Trophoblast cell (in vitro differentiated cells and primary cell): ENCODE measurements at regions not wholly inside any gene's neighbourhood (a gene's known extent, or its start where the extent isn't known, plus 50 kb on each side); places are given as distances from the start of the nearest gene placed in this dataset.
A peak's percentile ranks its signal among the peaks of the same experiment; 100 is the strongest.

Experiments used
- DNase-seq, 2 donors: peaks; one replicate each; pipeline ENCODE4 v3.0.0-alpha.2; 2016
- H2AFZ ChIP-seq: 2 replicates; pipeline ENCODE4 v1.6.1; 2013; ENCODE audit warnings: low read length, moderate library complexity, mild to moderate bottlenecking; ENCODE audit not compliant: insufficient read depth, poor library complexity
- H2AK5ac ChIP-seq: 2 replicates; pipeline ENCODE4 v1.6.1; 2013; ENCODE audit warnings: mild to moderate bottlenecking, low read length
- H2BK120ac ChIP-seq: 2 replicates; pipeline ENCODE4 v1.6.1; 2013; ENCODE audit warnings: low read length, mild to moderate bottlenecking, moderate library complexity; ENCODE audit not compliant: insufficient read depth, poor library complexity
- H2BK12ac ChIP-seq: 2 replicates; pipeline ENCODE4 v1.6.1; 2013; ENCODE audit warnings: mild to moderate bottlenecking, low read length, moderate library complexity
- H2BK5ac ChIP-seq: 2 replicates; pipeline ENCODE4 v1.6.1; 2013; ENCODE audit warnings: low read length, low read depth, moderate library complexity, mild to moderate bottlenecking; ENCODE audit not compliant: poor library complexity
- H3K14ac ChIP-seq: 2 replicates; pipeline ENCODE4 v1.6.1; 2013; ENCODE audit warnings: mild to moderate bottlenecking, low read length
- H3K18ac ChIP-seq: 2 replicates; pipeline ENCODE4 v1.6.1; 2013; ENCODE audit warnings: mild to moderate bottlenecking, low read length
- H3K23ac ChIP-seq: 2 replicates; pipeline ENCODE4 v1.6.1; 2013; ENCODE audit warnings: low read length
- H3K27ac ChIP-seq: 2 replicates; pipeline ENCODE4 v1.5.1; 2013; ENCODE audit warnings: low read depth, mild to moderate bottlenecking, inconsistent platforms, low read length, moderate library complexity
- H3K27me3 ChIP-seq: 2 replicates; pipeline ENCODE4 v1.6.1; 2013; ENCODE audit warnings: inconsistent platforms, mild to moderate bottlenecking, low read length, moderate library complexity; ENCODE audit not compliant: insufficient read depth
- H3K36me3 ChIP-seq, 2 experiments: 1 replicate in 1 of 2; 2 replicates in 1 of 2; pipeline ENCODE4 v1.6.1; 2013; ENCODE audit warnings: low read length in 2 of 2, mild to moderate bottlenecking in 2 of 2, moderate library complexity in 1 of 2; ENCODE audit not compliant: insufficient read depth in 2 of 2, control insufficient read depth in 1 of 2
- H3K4ac ChIP-seq: 2 replicates; pipeline ENCODE4 v1.6.1; 2013; ENCODE audit warnings: low read depth, mild to moderate bottlenecking, low read length, moderate library complexity
- H3K4me1 ChIP-seq, 2 experiments: 1 replicate in 1 of 2; 2 replicates in 1 of 2; pipeline ENCODE4 v1.6.1; 2013; ENCODE audit warnings: low read length in 2 of 2, mild to moderate bottlenecking in 2 of 2, moderate library complexity in 1 of 2; ENCODE audit not compliant: insufficient read depth in 2 of 2, control insufficient read depth in 1 of 2
- H3K4me2 ChIP-seq: 2 replicates; pipeline ENCODE4 v1.6.1; 2013; ENCODE audit warnings: inconsistent platforms, mild to moderate bottlenecking, low read length, moderate library complexity
- H3K4me3 ChIP-seq: 2 replicates; pipeline ENCODE4 v1.5.1; 2013; ENCODE audit warnings: mild to moderate bottlenecking, low read depth, low read length, inconsistent platforms
- H3K79me1 ChIP-seq: one replicate; pipeline ENCODE4 v1.6.1; 2013; ENCODE audit warnings: low read length
- H3K79me2 ChIP-seq: 2 replicates; pipeline ENCODE4 v1.6.1; 2013; ENCODE audit warnings: low read length, mild to moderate bottlenecking; ENCODE audit not compliant: control insufficient read depth, insufficient read depth, poor library complexity
- H3K9ac ChIP-seq: 2 replicates; pipeline ENCODE4 v1.6.1; 2013; ENCODE audit warnings: mild to moderate bottlenecking, low read length
- H3K9me3 ChIP-seq: 2 replicates; pipeline ENCODE4 v1.6.1; 2013; ENCODE audit warnings: low read depth, mild to moderate bottlenecking, control low read depth, inconsistent platforms, low read length; ENCODE audit not compliant: insufficient read depth
- H4K12ac ChIP-seq: 2 replicates; pipeline ENCODE4 v1.6.1; 2013; ENCODE audit warnings: low read depth, mild to moderate bottlenecking, low read length, moderate library complexity
- H4K8ac ChIP-seq: 2 replicates; pipeline ENCODE4 v1.6.1; 2013; ENCODE audit warnings: low read depth, mild to moderate bottlenecking, low read length, moderate library complexity
- H4K91ac ChIP-seq: one replicate; pipeline ENCODE4 v1.6.1; 2013; ENCODE audit warnings: low read depth, mild to moderate bottlenecking, low read length, moderate library complexity
- WGBS: extraction: QIAGEN DNeasy Blood & Tissue Kit; methylation state at CpG from one replicate; pipeline ENCODE4 v1.1.7; 2013; ENCODE audit warnings: missing lambda C conversion rate; ENCODE audit not compliant: insufficient read length, insufficient coverage; ENCODE audit errors: extremely low coverage; 5-methylcytosine and 5-hydroxymethylcytosine counted together

DNA sequence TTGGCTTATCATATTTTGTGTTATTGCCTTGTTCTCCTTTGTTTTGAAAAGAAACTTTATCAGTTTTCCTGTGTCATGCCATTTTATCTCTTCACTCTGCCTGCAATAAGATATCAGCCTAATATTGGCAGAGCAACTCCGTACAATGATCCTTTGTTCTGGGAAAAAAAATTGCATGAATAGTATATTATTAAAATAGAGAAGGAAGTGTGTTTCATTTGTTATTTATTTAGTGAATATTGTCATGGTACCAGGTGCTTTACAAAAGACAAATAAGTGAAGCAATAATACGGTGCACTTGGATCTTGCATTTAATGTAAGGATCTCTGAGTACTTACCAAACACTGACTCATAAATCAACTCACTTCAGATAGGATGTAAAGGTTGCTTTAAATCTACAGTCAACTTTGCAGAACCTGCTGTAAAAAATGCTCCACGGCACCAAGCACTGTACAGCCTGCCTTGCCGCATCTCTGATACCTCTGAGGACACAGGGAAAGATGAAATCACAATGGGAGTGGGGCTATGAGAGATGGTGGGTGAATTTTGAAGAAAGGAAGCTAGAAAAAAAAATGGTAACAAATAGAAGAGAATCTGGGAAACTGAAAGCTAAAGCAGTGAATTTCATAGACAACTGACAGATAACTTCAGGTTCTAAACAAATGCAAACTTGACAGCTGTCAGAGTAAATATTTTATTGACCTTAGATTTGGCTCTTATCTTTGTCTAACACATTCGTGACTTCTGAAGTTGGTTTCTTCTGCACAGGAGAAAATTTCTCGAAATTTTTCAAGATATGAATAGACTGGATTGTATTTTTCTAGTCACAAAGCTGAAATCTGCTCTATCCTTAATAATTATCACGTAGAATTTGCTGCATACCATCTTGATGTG is 232.1 kb downstream of the ENC1 start:
- Histone ChIP-seq H4K8ac (no peak overlapping the region), H3K4ac (no peak overlapping the region), H3K9me3 (no peaks in the 10 kb centered on the region), H3K27me3 (no peaks in the 10 kb centered on the region), H3K4me2 (no peak overlapping the region), H2BK120ac (no peak overlapping the region), H3K18ac (no peak overlapping the region), H3K23ac (no peak overlapping the region), H3K4me1 (peaks cover 0 to 5% of the 10 kb centered on the region in 2 experiments), H4K12ac (no peak overlapping the region), H4K91ac (no peak overlapping the region), H2AFZ (no peak overlapping the region), H3K14ac (no peak overlapping the region), H3K27ac (no peak overlapping the region), H3K79me1 (peaks cover 17% of the 10 kb centered on the region), H3K36me3 (no peaks in the 10 kb centered on the region), H3K9ac (no peak overlapping the region), H3K4me3 (no peak overlapping the region), H2BK12ac (peak overlapping the region; percentile 27), H3K79me2 (no peaks in the 10 kb centered on the region), H2BK5ac (no peak overlapping the region), H2AK5ac (no peak overlapping the region)
- WGBS = no CpG with 5 or more reads among the region's 7 CpGs
- no peak for DNase-seq

- no peak overlapping the region for H3K4ac ChIP-seq
- H2BK120ac ChIP-seq = no peak overlapping the region
- H4K8ac ChIP-seq = no peak overlapping the region
- no peak overlapping the region for H2BK12ac ChIP-seq
- no peaks in the 10 kb centered on the region for H3K27me3 ChIP-seq
- peaks cover 0 to 3% of the 10 kb centered on the region in 2 experiments for H3K4me1 ChIP-seq
- no peak overlapping the region for H2AFZ ChIP-seq
- DNase-seq = no peak
- no peak overlapping the region for H3K27ac ChIP-seq
- no peak overlapping the region for H3K14ac ChIP-seq
- H3K4me3 ChIP-seq = no peak overlapping the region
- H4K91ac ChIP-seq = no peak overlapping the region
- no peaks in the 10 kb centered on the region for H3K79me2 ChIP-seq
- no peak overlapping the region for H2AK5ac ChIP-seq
- no CpG with 5 or more reads among the region's 1 CpG for WGBS
- H3K4me2 ChIP-seq = no peak overlapping the region
- no peak overlapping the region for H3K9ac ChIP-seq
- H3K23ac ChIP-seq = no peak overlapping the region
- H3K36me3 ChIP-seq = no peaks in the 10 kb centered on the region
- peaks cover 17% of the 10 kb centered on the region for H3K79me1 ChIP-seq
- H4K12ac ChIP-seq = no peak overlapping the region
- H3K18ac ChIP-seq = no peak overlapping the region
- H2BK5ac ChIP-seq = no peak overlapping the region
- H3K9me3 ChIP-seq = no peaks in the 10 kb centered on the region
These were observed 232.8 kb downstream of the ENC1 start for GRCh38 chr5:74407701-74408100.

DNA sequence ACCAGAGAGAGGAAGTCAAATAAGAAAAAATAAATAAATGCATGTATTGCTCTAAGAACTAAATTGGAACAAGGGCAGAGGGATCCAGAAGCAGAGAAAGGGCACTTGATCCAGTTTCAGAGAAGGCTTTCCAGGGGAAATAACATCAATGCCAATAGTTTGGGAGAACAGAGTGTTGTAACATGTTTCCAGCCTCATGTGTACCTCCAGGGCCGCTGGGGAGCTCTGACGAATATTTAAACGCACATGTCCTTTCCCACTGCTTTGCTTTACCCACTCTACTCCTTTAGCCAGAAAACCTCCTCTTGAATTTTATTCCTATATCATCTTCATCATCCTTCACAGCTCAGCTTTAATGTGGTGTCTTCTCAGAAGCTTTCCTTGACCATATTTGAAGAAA is 233.7 kb downstream of the ENC1 start:
- no peak overlapping the region for H2AFZ ChIP-seq
- WGBS = no CpG with 5 or more reads among the region's 3 CpGs
- H2BK5ac ChIP-seq = no peak overlapping the region
- H2BK12ac ChIP-seq = peak overlapping the region; percentile 81
- no peak overlapping the region for H3K27ac ChIP-seq
- H4K12ac ChIP-seq = no peak overlapping the region
- H3K23ac ChIP-seq = no peak overlapping the region
- H4K91ac ChIP-seq = no peak overlapping the region
- H3K4me1 ChIP-seq = peaks cover 2 to 7% of the 10 kb centered on the region in 2 experiments
- peaks cover 16% of the 10 kb centered on the region for H3K79me1 ChIP-seq
- H3K79me2 ChIP-seq = no peaks in the 10 kb centered on the region
- no peaks in the 10 kb centered on the region for H3K27me3 ChIP-seq
- H3K14ac ChIP-seq = no peak overlapping the region
- no peaks in the 10 kb centered on the region for H3K9me3 ChIP-seq
- H4K8ac ChIP-seq = no peak overlapping the region
- no peak overlapping the region for H3K4ac ChIP-seq
- H3K4me3 ChIP-seq = no peak overlapping the region
- DNase-seq = no peak
- no peak overlapping the region for H3K9ac ChIP-seq
- H3K36me3 ChIP-seq = no peaks in the 10 kb centered on the region
- H2BK120ac ChIP-seq = no peak overlapping the region
- no peak overlapping the region for H3K4me2 ChIP-seq
- H3K18ac ChIP-seq = no peak overlapping the region
- no peak overlapping the region for H2AK5ac ChIP-seq

DNA sequence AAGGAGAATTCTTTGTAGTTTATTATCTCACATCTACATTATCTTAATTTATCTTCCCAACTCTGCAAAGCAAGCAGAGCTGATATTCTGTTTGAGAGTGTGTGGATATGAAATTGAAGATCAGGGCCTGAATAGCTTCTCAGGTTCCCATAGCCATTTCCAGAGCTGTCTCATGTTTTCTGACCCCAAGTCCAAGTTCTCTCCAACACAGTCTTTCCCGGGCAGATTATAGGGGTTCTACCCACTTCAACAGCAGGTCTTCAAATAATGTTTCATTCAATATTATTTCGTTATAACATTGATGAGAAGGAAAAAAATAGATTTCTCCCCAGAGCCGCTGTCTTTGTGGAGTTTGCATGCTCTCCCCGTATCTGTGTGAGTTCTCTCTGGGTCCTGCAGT is 234.9 kb downstream of the ENC1 start:
- Histone ChIP-seq H3K18ac (no peak overlapping the region), H4K91ac (no peak overlapping the region), H3K4me2 (no peak overlapping the region), H3K9ac (no peak overlapping the region), H3K27me3 (no peaks in the 10 kb centered on the region), H3K4me1 (peaks cover 5 to 6% of the 10 kb centered on the region in 2 experiments), H2BK120ac (no peak overlapping the region), H3K23ac (no peak overlapping the region), H3K79me1 (peaks cover 18% of the 10 kb centered on the region), H2BK12ac (peak overlapping the region; percentile 1), H2BK5ac (no peak overlapping the region), H4K8ac (no peak overlapping the region), H3K4ac (no peak overlapping the region), H3K27ac (no peak overlapping the region), H2AFZ (no peak overlapping the region), H3K9me3 (no peaks in the 10 kb centered on the region), H3K14ac (no peak overlapping the region), H2AK5ac (peak overlapping the region; percentile 16), H3K4me3 (no peak overlapping the region), H4K12ac (no peak overlapping the region), H3K79me2 (no peaks in the 10 kb centered on the region), H3K36me3 (no peaks in the 10 kb centered on the region)
- no peak for DNase-seq
- WGBS = no CpG with 5 or more reads among the region's 4 CpGs
